Iris pigment epithelial cell (primary cell): ENCODE measurements at regions not wholly inside any gene's neighbourhood (a gene's known extent, or its start where the extent isn't known, plus 50 kb on each side); places are given as distances from the start of the nearest gene placed in this dataset.

Source experiments
- DNase-seq: peaks from one replicate; pipeline ENCODE4 v3.0.0-alpha.2; 2011; ENCODE audit warnings: low read depth

DNA sequence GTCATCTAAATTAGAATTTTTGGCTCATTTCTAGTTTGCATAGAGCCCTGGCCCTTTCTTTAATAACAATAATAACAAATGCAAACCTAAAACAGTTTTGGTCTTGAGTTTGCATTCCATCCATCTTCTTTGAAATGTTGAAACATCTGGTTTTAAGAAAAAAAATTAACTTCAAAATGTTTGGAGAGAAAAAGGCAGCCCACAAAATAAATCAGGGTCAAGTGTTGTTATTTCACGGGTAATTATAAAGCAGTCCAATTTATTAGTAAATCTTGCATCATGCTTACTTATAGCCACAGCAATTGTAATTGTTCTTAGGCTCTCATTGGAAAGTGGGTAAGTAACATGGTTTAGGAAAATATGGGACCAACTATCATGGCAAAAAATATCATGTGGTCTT, 247.0 kb upstream of the MEF2C start:
- DNase-seq: no peak

DNA sequence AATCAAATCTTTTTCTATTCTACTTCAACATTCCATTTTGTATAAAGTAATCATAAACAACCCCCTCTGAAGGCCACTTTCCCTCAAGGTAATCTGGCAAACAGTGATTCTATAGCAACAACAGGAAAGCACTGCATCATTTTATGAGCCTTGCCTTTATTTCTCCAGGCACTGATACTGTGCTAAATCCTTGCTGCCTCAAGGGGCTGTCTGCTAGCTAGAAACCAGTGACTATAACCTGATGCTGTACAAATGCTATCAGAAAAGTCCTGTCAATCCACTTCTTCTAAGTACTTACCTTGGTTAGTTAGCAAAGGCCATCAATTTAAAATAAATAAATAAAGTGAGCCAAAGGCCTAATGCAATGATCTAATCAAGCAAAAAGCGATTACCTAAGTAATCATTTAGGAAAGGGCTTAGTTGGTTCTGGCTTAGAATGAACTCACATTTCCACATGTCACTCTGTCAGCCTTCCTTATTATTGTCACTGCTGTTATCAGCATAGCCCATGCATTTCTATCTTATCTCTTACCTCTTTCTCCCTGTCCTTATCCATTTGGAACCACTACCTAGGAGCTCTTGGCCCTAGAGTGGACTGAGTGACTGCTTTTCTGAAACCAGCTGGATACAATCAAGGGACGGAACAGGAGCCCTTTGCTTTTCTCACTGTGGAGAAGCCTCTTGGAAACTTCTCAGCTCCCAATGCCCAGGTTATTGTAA, 246.1 kb upstream of the MEF2C start:
- DNase-seq: no peak

DNA sequence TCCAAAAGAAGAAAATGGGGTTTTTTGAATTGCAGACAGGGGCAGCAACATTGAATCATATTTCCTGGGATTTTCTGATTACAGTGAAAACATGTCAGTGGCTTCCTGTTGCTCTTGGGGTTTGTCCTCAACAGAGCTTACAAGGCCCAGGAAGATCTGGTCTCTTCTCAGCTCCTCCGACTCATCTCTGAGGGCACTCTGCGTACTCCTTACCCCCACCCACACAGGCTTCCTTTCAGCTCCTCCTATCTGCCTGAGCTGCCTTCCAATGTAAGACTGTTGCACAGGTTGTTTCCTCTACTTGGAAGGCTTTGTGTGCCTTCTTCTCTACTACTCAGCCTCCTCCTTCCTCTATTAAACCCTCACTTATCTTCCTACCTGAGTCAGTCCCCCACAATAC, 245.1 kb upstream of the MEF2C start:
- DNase-seq: peak; percentile 1

DNA sequence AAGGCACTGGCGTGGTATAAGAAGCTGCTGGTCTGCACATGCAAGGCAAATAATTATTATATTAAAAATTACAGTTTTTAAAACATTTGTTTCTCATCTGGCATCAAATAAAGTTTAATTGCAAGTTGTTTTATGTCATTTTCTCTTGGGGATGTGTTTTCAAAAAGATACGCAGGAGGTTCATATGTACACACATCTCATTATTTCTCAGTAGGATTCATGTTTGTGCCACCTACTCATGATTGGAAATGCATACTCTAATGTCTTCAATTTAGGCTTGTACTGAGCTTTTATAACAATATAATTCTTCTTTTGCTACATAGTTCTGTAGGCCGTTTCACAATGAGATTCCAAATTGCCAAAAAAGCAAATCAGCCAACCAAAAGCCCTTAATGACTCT, 244.2 kb upstream of the MEF2C start:
- DNase-seq: no peak

DNA sequence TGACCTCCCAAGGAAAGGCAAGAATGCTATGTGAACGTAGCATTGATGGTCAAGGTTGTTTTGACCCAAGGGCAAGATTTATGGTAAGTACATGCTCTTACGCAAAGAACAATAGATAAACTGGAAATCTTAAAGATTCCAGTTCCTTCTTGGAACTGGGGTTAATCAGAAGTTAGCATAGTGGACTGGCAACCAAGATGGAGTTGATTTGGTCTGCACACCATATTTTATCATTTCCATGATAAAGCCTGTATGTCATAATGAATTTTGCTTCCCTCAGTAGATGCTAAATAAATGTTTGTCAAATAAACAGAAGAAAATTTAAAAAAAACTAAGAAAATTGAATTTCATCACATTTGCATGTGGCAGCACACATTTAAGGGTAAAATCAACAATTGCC, 242.4 kb upstream of the MEF2C start:
- no peak for DNase-seq

DNA sequence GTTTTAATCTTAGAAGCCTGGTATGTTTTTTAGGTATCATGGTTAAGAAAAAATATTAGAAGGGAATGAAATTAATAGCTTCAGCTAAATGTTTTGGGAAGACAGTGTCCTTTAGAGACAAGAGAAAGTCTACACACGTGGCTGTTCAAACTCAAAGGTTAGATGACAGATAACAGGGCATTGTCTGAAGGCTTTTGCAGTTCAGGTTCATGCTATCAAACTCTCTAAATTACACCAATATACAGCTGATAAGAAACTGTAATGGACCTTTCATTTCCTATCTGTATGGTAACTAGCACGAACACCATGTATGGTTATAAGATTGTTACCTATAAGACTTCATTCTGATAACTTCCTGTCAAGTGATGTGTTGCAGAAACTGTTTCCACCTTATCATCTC, 240.6 kb upstream of the MEF2C start:
- DNase-seq: no peak

DNA sequence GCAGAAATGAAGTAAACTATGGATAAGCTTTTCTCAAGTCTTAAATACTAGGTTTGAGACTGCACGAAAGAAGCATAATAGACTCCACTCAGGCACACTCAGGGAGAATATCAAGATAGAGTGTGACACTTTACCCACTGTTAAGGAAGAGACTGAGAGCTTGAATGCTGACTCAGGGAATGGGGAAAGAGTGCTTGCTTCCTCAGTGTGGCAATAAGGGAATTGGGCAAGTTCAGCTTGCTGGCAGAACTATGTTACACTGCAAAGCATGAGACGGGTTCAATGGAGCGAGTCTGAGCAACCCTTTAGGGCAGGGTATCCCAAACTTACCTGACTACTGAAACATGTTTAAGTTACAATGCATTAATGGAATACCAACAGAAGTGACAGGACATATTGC, 237.7 kb upstream of the MEF2C start:
- no peak for DNase-seq

DNA sequence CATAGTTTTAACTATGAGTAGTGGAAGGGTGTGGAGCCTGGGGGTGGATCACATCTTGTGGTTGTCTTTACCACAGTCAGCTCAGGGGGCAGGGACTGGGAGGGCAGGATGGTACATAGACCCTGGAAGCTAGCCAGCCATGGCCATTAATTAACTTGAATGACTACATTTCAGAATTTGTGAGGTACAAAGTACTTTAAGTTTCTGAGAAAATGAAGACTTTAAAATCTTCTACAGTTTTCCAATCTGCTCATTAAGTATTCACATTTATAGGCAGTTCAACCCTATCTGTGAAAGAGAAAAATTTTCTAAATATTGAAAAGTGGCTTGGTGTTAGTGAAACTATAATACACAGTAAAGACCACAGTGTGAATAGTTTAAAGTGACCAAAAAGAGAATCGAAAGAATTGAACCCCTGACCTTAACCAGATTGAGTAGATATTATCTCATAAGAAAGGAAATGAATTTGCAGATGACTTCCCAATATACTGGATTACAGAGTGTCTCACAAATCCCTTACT, 234.2 kb upstream of the MEF2C start:
- DNase-seq: no peak

DNA sequence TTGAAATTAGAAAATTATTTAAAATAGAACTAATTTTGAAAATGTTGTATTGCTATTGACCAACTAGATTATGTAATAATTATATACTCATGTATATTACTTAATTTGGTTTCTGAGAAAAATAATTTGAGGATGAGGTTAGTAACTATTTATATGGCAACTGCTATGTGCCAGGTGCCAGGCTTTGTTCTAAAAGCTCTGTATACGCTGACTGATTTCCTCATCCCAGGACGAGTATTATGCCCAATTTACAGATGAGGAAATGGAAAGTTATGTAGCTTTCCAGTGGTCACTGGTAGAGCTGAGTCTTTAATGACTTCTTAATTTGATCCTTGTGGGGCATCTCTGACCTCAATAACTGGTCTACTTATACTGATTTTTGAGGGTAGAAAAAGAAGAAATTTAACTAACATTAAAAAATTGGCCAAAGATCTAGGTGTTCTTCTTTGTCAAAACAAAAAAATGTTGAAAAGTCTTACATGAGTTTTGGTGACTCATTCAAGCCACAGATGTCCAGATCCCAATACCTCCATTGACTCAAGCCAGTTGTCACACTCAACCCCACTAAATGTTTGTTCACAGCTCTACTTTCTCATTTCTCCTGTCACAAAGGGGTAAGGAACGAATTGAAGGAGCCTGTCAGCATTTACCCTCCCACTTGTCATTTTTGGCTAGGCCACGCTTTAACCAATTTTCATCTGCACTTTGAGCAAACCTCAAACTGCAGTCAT, 228.1 kb upstream of the MEF2C start:
- DNase-seq: no peak

DNA sequence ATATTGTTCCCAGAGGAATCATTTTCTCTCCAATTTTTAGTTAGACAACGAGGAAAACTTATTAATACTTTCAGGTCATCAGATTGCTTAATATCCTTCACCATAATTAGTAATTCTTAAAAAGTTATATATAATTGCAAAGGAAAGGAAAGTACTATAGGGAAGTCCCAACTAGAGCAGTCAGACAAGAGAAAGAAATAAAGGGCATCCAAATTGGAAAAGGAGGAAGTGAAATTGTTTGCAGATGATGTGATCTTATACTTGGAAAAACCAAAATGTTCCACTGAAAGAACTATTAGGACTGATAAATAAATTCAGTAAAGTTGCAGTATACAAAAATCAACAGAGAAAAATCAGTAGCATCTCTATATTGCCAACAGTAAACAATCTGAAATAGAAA, 223.5 kb upstream of the MEF2C start:
- no peak for DNase-seq

DNA sequence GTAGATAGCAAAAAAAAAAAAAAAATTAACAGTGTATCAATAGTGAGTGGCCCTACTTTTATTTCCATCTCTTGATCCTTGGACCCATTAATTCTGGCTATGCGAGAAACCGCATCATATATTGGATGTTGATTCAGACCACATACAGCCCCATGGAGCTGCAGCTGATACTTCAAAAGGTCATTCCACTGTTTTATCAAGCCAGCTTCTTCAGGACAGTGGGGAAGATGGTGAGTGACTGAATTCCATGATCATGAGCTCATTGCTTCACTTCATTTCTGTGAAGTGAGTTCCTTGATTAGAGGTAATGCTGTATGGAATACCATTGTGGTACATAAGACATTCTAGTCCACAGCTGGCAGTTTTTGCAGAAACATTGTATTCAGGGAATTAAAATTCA, 222.9 kb upstream of the MEF2C start:
- peak; percentile 7 for DNase-seq

DNA sequence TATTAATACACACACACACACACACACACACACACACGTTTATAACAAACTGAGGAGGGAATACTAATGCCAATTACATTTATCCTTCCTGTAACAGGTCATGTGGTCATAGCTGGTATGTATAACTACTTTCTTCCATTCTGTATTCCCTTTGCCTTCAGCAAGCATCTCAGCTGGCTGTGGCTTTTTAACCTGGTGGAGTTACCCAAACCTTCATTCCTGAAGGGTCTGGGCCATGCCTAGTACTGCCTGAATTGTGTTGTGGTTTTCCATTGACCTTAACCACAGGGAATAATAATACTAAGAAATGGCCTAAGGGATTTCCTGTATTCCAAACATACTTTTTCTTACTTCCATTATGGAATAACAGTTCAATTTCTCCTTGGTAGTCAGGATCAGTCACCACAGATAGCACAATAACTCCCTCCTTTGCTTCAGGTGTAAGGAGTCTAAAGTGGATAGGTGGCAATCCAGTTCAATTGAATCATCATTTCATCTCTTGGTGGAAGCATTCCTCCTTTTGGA, 222.2 kb upstream of the MEF2C start:
- no peak for DNase-seq

DNA sequence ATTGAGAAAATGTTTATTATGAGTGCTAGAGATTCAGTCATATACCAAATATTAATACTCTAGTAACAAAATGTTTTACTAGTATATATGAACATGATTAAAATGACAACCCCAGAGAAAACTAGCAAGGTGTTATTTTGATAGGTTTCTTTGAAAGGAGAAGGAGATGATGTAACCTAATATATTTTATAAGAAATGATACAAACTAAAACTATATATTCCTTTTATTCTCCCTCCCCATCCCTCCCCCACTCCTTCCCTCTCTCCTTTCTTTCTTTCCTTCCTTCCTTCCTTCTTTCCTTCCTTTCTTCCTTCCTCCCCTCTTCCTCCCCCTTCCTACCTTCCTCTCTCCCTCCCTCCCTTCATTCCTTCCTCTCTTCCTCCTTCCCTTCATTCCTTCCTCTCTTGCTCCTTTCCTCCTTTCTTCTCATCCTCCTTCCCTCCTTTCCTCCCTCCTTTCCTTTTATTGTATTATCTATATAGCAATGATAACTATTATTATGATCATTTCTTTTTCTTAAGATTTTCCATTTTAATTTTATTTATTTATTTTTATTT, 215.3 kb upstream of the MEF2C start:
- DNase-seq: no peak

DNA sequence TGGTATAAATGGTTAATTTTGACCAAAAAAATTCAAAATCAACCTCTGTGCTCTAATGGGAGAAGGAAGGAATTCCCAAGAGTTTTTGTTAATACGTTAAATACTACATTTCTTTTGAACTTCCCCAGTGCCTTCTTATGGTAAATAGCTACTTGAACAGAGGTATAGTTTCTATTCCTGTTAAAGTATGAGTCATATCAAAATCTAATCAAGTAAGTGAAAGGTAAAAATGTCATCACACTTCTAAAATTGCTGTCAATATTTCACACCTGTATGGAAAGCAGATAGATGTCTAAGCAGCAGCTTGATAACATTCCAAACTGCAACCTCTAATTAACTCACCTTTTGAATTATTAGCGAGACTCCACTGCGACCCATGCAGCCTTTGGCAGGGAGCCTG, 214.1 kb upstream of the MEF2C start:
- DNase-seq: no peak

DNA sequence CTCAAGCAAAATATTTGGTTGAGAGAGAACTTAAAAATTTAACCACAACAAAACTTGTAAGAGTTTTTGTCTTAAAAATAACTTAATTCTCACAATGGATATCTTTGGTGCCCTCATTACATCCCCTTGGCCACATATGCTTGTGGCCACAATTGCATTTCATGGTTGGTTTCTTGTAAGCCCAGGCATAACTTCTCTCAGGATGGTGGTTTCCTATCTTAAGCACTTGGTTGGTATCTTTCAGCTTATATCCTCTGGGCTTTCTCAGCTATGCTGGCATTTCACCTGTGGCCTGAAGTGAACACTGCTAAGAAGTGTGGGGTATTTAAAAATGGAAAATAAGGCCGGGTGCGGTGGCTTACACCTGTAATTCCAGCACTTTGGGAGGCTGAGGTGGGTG, 212.4 kb upstream of the MEF2C start:
- no peak for DNase-seq

DNA sequence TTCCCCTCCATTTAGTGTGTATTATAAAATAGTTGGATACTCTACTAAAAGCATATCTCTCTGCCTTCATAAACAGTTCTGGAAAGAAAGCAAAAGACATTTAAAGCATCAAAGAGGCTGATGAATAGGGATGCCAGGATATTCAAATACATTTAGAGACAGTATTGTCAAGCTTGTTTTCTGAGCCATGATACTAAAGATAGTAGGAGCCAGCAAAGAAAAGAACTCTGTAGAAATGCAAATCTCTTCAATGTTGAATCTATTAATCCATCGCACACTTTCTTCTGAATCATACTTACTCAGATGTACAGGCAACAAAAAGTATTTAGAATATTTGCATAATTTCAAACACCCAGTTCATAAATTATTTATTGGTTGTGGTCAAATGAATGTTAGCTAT, 207.1 kb upstream of the MEF2C start:
- no peak for DNase-seq

DNA sequence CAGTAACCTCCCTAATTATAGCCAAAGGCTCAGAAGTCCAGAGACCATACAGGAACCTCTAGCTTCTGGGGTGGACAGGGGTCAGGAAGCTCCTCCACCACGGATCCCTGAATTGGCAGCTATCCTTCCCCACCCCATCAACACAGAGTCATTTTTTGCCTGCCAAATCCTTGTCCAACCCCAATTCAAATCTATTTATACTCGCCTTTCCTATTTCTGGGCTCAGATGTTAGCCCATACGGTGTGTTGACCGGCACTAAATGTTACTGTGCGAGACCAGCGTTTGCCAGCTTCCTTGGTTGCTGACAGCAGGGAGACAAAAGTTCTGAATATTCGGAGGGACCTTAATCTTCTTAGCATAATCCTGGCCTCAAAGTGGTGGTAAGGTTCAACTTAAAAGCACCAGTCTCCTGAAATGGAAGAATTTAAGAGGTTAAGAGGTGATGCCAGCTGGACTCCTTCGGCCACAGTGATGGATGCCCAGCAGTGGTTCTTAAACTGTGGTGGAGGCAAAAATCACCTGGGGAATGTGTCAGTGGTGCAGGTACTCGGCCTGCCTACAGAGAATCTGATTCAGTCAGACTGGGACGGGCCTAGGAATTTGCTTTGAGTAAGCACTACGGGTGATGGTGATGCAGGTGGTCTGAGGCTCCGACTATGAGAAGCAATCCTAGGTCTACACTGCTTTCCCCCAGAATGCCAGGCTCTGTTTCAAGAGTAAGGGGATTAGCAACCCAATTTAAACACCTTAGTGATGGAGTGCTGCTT, 204.8 kb upstream of the MEF2C start:
- no peak for DNase-seq

DNA sequence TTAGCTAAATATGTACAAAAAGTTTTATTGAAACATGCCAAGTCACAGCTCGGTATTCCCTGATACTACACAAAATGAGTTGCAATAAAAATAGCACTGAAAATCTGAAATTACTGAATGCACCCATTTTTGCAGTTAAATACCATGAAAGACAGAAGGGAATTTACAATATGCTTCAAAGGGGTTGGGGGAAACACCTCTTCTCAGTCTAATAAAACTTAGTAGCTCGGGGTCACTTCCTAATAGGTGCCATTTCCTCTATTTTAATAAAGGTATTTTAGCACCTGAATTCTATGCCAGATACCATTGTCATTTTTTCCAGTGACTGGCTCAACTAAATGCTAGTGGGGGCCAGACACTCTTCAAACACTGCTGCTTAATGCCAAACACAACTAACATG, 204.1 kb upstream of the MEF2C start:
- DNase-seq: no peak

DNA sequence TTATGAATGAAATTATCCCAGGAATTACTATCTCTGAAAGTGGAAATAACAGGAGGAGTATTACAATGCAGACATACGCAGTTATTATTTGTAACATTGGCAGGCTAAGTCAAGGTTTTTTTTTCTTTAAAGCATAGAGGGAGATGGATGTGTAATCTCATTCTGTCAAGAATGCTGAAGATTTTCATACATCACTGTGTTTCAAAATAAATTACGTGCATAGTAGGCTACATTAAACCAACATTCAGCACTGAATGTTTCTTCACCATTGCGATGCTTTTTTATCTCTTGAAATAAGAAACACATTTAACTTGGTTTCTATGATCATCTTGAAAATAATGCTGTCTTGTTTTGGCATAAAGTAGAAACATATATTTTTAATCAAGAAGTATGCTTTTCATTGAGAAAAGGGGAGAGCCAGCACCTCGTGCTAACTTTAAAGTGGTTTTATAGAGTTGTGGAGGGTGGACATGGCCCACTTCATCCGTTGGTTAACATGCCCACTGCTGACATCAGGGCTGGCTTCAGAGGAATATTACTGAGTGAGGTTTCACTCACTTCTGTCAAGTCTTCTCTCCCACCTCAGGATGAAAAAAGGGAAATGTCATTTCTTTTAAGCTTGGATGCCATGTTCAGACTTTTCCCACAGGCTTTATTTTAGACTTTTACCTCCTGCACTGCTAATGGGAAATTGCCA, 203.6 kb upstream of the MEF2C start:
- no peak for DNase-seq

DNA sequence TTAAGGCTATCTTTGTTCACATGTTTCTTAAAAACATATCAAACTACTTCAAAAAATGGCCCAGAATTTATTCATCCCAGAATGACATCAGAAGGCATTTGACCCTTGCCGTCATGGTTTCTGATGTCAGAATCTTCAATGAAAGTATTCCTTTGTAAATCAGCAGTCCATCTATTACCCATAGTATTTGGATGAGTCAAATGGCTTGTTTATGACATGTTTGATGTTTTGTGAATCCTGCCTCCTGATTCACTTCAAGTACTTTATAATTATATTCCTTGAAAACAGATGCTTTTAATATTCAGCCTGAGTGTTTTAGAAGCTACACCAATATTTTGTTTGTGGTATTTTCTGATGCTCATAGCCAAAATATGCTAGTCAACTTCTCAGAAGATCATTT, 200.8 kb upstream of the MEF2C start:
- no peak for DNase-seq

DNA sequence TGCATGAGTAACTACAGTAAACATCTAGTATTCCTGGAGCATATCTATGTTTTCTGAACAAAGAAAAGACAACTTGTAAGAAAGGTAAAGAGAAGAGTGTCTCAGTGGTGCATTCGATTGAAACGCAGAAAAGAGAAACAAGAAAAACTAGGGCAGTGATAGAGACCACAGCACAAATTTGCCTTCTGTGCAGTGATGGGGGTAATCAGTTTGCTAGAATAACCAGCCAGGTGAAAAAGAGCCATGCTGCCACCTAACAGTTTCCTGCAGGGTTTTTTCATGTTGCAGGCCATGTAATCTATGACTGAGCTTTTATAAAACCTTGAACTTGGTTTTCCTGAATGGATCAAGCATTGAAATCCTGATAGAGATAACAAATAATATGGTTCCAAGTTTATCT, 198.4 kb upstream of the MEF2C start:
- DNase-seq: no peak
